Testis (tissue), 2 donors: ENCODE measurements at regions not wholly inside any gene's neighbourhood (a gene's known extent, or its start where the extent isn't known, plus 50 kb on each side); places are given as distances from the start of the nearest gene placed in this dataset.

Experiments
- CTCF ChIP-seq, 3 experiments: fragments of 450-650 bp in 2 of 3; fragments of 200-600 bp in 1 of 3; sonication (generic) in 1 of 3; IDR thresholded peaks; one replicate each; pipeline ENCODE4 v1.5.1; 2016 to 2019; ENCODE audit warnings: antibody characterized with exemption in 3 of 3, mild to moderate bottlenecking in 2 of 3, moderate library complexity in 1 of 3
- POLR2A ChIP-seq: fragments of 450-650 bp; IDR thresholded peaks from one replicate; pipeline ENCODE4 v1.6.1; 2017; ENCODE audit warnings: antibody characterized with exemption, mild to moderate bottlenecking, moderate library complexity

DNA sequence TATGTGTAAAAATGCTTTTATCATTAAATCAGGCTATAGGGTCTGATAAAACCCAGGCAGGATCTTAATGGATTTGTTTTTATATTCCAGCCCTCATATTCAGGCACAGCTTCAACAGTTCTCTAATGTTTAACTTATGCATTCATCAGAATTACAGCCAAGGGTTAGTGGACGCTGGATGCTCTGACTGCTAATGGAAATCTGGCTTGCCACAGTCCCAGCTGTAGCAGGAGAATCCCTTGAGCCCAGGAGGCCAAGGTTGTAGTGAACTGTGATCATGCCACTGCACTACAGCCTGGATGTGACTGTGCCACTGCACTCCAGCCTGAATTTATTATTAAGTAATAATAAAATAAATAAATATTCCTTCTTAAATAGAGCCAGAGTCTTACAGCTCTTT is 98.0 kb downstream of the SLC25A46 start:
- TF ChIP-seq POLR2A (no peak), CTCF (IDR thresholded peaks at IDR 0.05) (no peak)
